ENCODE measurements at regions not wholly inside any gene's neighbourhood (a gene's known extent, or its start where the extent isn't known, plus 50 kb on each side); places are given as distances from the start of the nearest gene placed in this dataset.

DNA sequence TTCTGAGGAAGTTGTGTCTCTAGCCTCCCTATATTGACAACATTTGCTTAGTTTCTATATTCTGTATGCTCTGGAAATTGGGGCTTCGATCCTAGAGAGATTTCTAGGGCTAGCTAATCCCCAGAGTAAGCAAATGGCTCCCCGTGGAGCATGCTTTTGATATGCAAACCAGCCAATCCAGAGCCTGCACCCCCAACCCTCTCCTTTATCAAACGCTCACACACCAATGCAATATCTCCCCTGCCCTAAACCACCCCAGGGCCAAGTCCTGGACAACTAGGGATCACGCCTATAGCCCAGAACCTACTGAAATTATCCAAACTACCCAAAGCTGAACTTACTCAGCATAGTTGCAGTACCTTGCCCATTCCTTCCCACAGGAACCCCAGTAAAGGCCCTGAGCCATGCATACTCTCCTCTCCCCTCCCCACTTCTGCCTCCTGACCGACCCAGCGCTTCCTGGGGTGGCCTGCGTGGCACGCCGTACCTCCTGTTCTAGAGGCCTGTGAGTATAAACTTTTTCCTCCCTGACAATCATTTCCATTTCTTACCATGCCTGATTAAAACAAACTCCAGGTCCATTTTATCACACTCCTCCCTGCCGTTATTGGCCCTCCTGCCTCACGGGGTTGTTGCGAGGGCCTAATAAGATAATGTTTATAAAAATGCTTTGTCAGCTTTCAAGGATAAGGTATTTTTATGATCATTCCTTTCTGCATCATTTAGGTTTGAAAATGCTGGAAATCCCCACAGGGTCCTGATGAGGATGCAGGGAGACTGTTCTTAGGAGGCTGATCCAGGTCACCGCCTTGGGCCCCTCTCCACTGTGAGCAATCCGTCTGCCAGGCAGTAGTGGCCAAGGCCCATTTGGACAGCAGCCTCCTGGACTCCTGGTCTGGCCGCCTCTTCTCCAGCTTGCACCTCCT lies 102.7 kb downstream of the TENT5C start:
- Histone ChIP-seq H3K79me2 (ENCODE audit: insufficient read depth, low read length) (no peaks in the 10 kb centered on the region), H3K9me2 (ENCODE audit: insufficient read depth) (no peaks in the 10 kb centered on the region), H4K20me1 (ENCODE audit: insufficient read depth) (no peaks in the 10 kb centered on the region), H3K4me1 (ENCODE audit: control insufficient read depth in 1 of 2, insufficient read depth in 2 of 2, low read length in 2 of 2) (no peaks in the 10 kb centered on the region), H3K4me3 (replicated peaks in 1 of 2; ENCODE audit: low read depth in 1 of 2, low read length in 2 of 2) (no peak overlapping the region), H3K4me2 (ENCODE audit: low read length) (no peak overlapping the region), H3K9me3 (ENCODE audit: control insufficient read depth in 1 of 2, insufficient read depth in 1 of 2, low read depth in 1 of 2, low read length in 2 of 2) (no peaks in the 10 kb centered on the region), H2AFZ (ENCODE audit: low read depth, low read length, poor library complexity, severe bottlenecking) (no peak overlapping the region), H3K27me3 (ENCODE audit: insufficient read depth, low read length) (no peaks in the 10 kb centered on the region), H3K27ac (ENCODE audit: low read depth, low read length) (no peak overlapping the region), H3K9ac (ENCODE audit: low read length) (no peak overlapping the region), H3K36me3 (ENCODE audit: control insufficient read depth in 1 of 2, insufficient read depth in 2 of 2, low read length in 2 of 2) (no peaks in the 10 kb centered on the region)
- ChIA-PET CTCF (no interaction called here), RAD21 (ENCODE audit: low non-redundant PET in 1 of 2, low total read pairs in 2 of 2, uncharacterized antibody in 2 of 2, unreplicated experiment in 2 of 2) (no interaction called here), POLR2A (no interaction called here)
- ATAC-seq, result no peak
- no peak for DNase-seq (ENCODE audit: low read depth, low spot score)
- no TSS peak for BruUV-seq (replicated peaks)
- TF ChIP-seq ELF1 (IDR thresholded peaks at IDR 0.05; ENCODE audit: borderline replicate concordance, low read depth), result no peak
- TF ChIP-seq, protein P1, sequence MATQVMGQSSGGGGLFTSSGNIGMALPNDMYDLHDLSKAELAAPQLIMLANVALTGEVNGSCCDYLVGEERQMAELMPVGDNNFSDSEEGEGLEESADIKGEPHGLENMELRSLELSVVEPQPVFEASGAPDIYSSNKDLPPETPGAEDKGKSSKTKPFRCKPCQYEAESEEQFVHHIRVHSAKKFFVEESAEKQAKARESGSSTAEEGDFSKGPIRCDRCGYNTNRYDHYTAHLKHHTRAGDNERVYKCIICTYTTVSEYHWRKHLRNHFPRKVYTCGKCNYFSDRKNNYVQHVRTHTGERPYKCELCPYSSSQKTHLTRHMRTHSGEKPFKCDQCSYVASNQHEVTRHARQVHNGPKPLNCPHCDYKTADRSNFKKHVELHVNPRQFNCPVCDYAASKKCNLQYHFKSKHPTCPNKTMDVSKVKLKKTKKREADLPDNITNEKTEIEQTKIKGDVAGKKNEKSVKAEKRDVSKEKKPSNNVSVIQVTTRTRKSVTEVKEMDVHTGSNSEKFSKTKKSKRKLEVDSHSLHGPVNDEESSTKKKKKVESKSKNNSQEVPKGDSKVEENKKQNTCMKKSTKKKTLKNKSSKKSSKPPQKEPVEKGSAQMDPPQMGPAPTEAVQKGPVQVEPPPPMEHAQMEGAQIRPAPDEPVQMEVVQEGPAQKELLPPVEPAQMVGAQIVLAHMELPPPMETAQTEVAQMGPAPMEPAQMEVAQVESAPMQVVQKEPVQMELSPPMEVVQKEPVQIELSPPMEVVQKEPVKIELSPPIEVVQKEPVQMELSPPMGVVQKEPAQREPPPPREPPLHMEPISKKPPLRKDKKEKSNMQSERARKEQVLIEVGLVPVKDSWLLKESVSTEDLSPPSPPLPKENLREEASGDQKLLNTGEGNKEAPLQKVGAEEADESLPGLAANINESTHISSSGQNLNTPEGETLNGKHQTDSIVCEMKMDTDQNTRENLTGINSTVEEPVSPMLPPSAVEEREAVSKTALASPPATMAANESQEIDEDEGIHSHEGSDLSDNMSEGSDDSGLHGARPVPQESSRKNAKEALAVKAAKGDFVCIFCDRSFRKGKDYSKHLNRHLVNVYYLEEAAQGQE (IDR thresholded peaks at IDR 0.05; ENCODE audit: low read depth), result no peak
- no peak for TF ChIP-seq POLR2AphosphoS5 (IDR thresholded peaks at IDR 0.05; ENCODE audit: low read depth, low read length)
- no peak for TF ChIP-seq RAD21 (IDR thresholded peaks at IDR 0.05; ENCODE audit: low read depth)
- TF ChIP-seq, protein P2, sequence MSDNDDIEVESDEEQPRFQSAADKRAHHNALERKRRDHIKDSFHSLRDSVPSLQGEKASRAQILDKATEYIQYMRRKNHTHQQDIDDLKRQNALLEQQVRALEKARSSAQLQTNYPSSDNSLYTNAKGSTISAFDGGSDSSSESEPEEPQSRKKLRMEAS (IDR thresholded peaks at IDR 0.05), result no peak
- TF ChIP-seq EGR1 (IDR thresholded peaks at IDR 0.05; ENCODE audit: low read depth), result no peak
- TF ChIP-seq EZH2phosphoT487 (IDR thresholded peaks at IDR 0.05; ENCODE audit: borderline replicate concordance), result no peak
- intact Hi-C loops (cut with micrococcal nuclease), result no loop called here
